ENCODE measurements at regions not wholly inside any gene's neighbourhood (a gene's known extent, or its start where the extent isn't known, plus 50 kb on each side); places are given as distances from the start of the nearest gene placed in this dataset.

- TF ChIP-seq AFF4 (CRISPR knock-in tag; IDR thresholded peaks at IDR 0.05; ENCODE audit: borderline replicate concordance): no peak
Observed at GRCh38 chr4:140297221-140297570, 76.2 kb upstream of the SCOC start (continued).

- CTCF ChIA-PET: no interaction called here
- no peak overlapping the region for H3K27ac Mint-ChIP-seq
Observed at GRCh38 chr4:140296335-140297220, 76.9 kb upstream of the SCOC start.

GRCh38 chr4:140293979-140294378 lies 79.5 kb upstream of the SCOC start:
- Mint-ChIP-seq H3K9me3 (no peaks in the 10 kb centered on the region), H3K36me3 (no peaks in the 10 kb centered on the region), H3K27me3 (ENCODE audit: low read depth) (peaks cover 2% of the 10 kb centered on the region), H3K27ac (no peak overlapping the region), H3K4me1 (peaks cover 20% of the 10 kb centered on the region), H3K4me3 (no peak overlapping the region)
- DNase-seq (ENCODE audit: low spot score) (no peak), ATAC-seq (no peak)
- ChIA-PET POLR2A (no interaction called here), CTCF (no interaction called here)
- TF ChIP-seq AFF4 (CRISPR knock-in tag; IDR thresholded peaks at IDR 0.05; ENCODE audit: borderline replicate concordance): no peak
- no peak for TF ChIP-seq ZNF281 (CRISPR knock-in tag; IDR thresholded peaks at IDR 0.05)
- TF ChIP-seq SMAD4 (CRISPR knock-in tag; IDR thresholded peaks at IDR 0.05): no peak
- no peak for TF ChIP-seq ELF4 (CRISPR knock-in tag; IDR thresholded peaks at IDR 0.05; ENCODE audit: low read depth)

More at GRCh38 chr4:140296335-140297220, 76.9 kb upstream of the SCOC start:
- TF ChIP-seq OVOL2 (CRISPR knock-in tag; IDR thresholded peaks at IDR 0.05; ENCODE audit: borderline replicate concordance) (no peak), PRRX2 (CRISPR knock-in tag; IDR thresholded peaks at IDR 0.05) (no peak), CTCF (IDR thresholded peaks at IDR 0.05) (no peak), ESRRA (CRISPR knock-in tag; IDR thresholded peaks at IDR 0.05; ENCODE audit: borderline replicate concordance) (no peak), SP1 (CRISPR knock-in tag; conservative IDR thresholded peaks at IDR 0.05) (no peak), NFATC4 (CRISPR knock-in tag; IDR thresholded peaks at IDR 0.05) (no peak), NR2C2 (CRISPR knock-in tag; IDR thresholded peaks at IDR 0.05) (no peak), PREB (CRISPR knock-in tag; IDR thresholded peaks at IDR 0.05; ENCODE audit: borderline replicate concordance) (no peak), ZNF263 (CRISPR knock-in tag; IDR thresholded peaks at IDR 0.05; ENCODE audit: low read depth) (no peak), TP53 (CRISPR knock-in tag; IDR thresholded peaks at IDR 0.05) (no peak), ZMAT4 (CRISPR knock-in tag; IDR thresholded peaks at IDR 0.05) (no peak), RELA (CRISPR knock-in tag; IDR thresholded peaks at IDR 0.05; ENCODE audit: borderline replicate concordance) (no peak), ZBTB21 (CRISPR knock-in tag; IDR thresholded peaks at IDR 0.05; ENCODE audit: borderline replicate concordance) (no peak), ZNF671 (CRISPR knock-in tag; IDR thresholded peaks at IDR 0.05) (no peak), ZNF416 (CRISPR knock-in tag; IDR thresholded peaks at IDR 0.05) (no peak)
- Mint-ChIP-seq H3K36me3 (no peaks in the 10 kb centered on the region), H3K27me3 (ENCODE audit: low read depth) (peaks cover 2% of the 10 kb centered on the region), H3K4me1 (peaks cover 20% of the 10 kb centered on the region), H3K4me3 (no peak overlapping the region), H3K9me3 (no peaks in the 10 kb centered on the region)
- ATAC-seq: no peak
- POLR2A ChIA-PET: no interaction called here
- DNase-seq (ENCODE audit: low spot score): no peak

Measured in WTC11 (cell line).